NOMO-1 treated with dmso at 0.1 percent for 144 hours (cell line): ENCODE measurements at regions not wholly inside any gene's neighbourhood (a gene's known extent, or its start where the extent isn't known, plus 50 kb on each side); places are given as distances from the start of the nearest gene placed in this dataset.

Experiments used
- DNase-seq: peaks from one replicate; lab custom pipeline; 2025; ENCODE audit not compliant: unreplicated experiment; lab: John Stamatoyannopoulos, UW

GRCh38 chr2:216745453-216745852 lies 50.1 kb upstream of the IGFBP5 start:
- no peak for DNase-seq
